Natural killer cell (primary cell): ENCODE measurements at regions not wholly inside any gene's neighbourhood (a gene's known extent, or its start where the extent isn't known, plus 50 kb on each side); places are given as distances from the start of the nearest gene placed in this dataset.
"Not testable (repeated sequence)": the region's sequence is repeated elsewhere in the genome, so short reads cannot be mapped to it uniquely, and the experiment has no call there.

Experiments used
- ATAC-seq, 3 donors: fragments of 150-1000 bp in 2 of 3; fragments of 200-7000 bp in 1 of 3; cut with Tn5 transposase; 1 replicate in 1 of 3; 2 replicates in 2 of 3; pipeline ENCODE4 v1.10.0; 2021; ENCODE audit warnings: mild to moderate bottlenecking in 2 of 3, moderate library complexity in 2 of 3
- DNase-seq, 2 donors: peaks; one replicate each; pipeline versions ENCODE4 v3.0.0 to v3.0.0-alpha.2; 2013 to 2021; ENCODE audit warnings: mixed read lengths in 1 of 2
- H3K27ac ChIP-seq: one replicate; pipeline ENCODE4 v1.5.1; 2013; ENCODE audit warnings: mild to moderate bottlenecking, low read length
- H3K27me3 ChIP-seq: one replicate; pipeline ENCODE4 v1.6.1; 2013; ENCODE audit warnings: low read length; ENCODE audit not compliant: control insufficient read depth, insufficient read depth
- H3K36me3 ChIP-seq: one replicate; pipeline ENCODE4 v1.6.1; 2013; ENCODE audit warnings: low read length; ENCODE audit not compliant: control insufficient read depth, insufficient read depth
- H3K4me1 ChIP-seq: one replicate; pipeline ENCODE4 v1.6.1; 2013; ENCODE audit warnings: low read length; ENCODE audit not compliant: control insufficient read depth, insufficient read depth
- H3K4me3 ChIP-seq: one replicate; pipeline ENCODE4 v1.5.1; 2013; ENCODE audit warnings: low read length
- H3K9me3 ChIP-seq: one replicate; pipeline ENCODE4 v1.6.1; 2013; ENCODE audit warnings: low read length; ENCODE audit not compliant: control insufficient read depth, insufficient read depth
- H3K27ac Mint-ChIP-seq, 2 donors: one replicate each; pipeline ENCODE4 v1.8.0; 2022; ENCODE audit warnings: mild to moderate bottlenecking in 2 of 2, mixed read lengths in 2 of 2, moderate library complexity in 1 of 2
- H3K27me3 Mint-ChIP-seq, 2 donors: one replicate each; pipeline ENCODE4 v1.8.0; 2022; ENCODE audit warnings: low read depth in 2 of 2, mixed read lengths in 2 of 2
- H3K36me3 Mint-ChIP-seq: one replicate; pipeline ENCODE4 v1.8.0; 2022; ENCODE audit warnings: mixed read lengths
- H3K4me1 Mint-ChIP-seq, 2 donors: one replicate each; pipeline ENCODE4 v1.8.0; 2022; ENCODE audit warnings: mixed read lengths in 2 of 2
- H3K4me3 Mint-ChIP-seq: one replicate; pipeline ENCODE4 v1.8.0; 2022; ENCODE audit warnings: mild to moderate bottlenecking, moderate library complexity, mixed read lengths
- H3K9me3 Mint-ChIP-seq, 2 donors: one replicate each; pipeline ENCODE4 v1.8.0; 2022; ENCODE audit warnings: mixed read lengths in 2 of 2
- WGBS: methylation state at CpG from one replicate; pipeline ENCODE4 v1.1.7; 2013; ENCODE audit warnings: missing lambda C conversion rate; ENCODE audit not compliant: insufficient coverage; 5-methylcytosine and 5-hydroxymethylcytosine counted together
- intact Hi-C: fragments of 100-400 bp; cut with micrococcal nuclease; formaldehyde crosslinking; loops from one replicate; pipeline ENCODE4 v1.14.2; 2022
- TF ChIP-seq, protein P1 (sequence below): fragments of 200-600 bp; IDR thresholded peaks from one replicate; pipeline ENCODE4 v1.8.0; 2022; ENCODE audit warnings: antibody characterized with exemption

- Mint-ChIP-seq H3K4me1 (no peaks in the 10 kb centered on the region), H3K4me3 (no peak overlapping the region), H3K36me3 (no peaks in the 10 kb centered on the region), H3K27ac (no peak overlapping the region), H3K27me3 (peaks cover 0 to 11% of the 10 kb centered on the region in 2 donors), H3K9me3 (no peaks in the 10 kb centered on the region)
- intact Hi-C loops, result no loop called here
- Histone ChIP-seq H3K9me3 (no peaks in the 10 kb centered on the region), H3K4me1 (no peaks in the 10 kb centered on the region), H3K4me3 (no peak overlapping the region), H3K36me3 (no peaks in the 10 kb centered on the region), H3K27me3 (no peaks in the 10 kb centered on the region), H3K27ac (no peak overlapping the region)
- DNase-seq, result no peak
- TF ChIP-seq, protein P1, sequence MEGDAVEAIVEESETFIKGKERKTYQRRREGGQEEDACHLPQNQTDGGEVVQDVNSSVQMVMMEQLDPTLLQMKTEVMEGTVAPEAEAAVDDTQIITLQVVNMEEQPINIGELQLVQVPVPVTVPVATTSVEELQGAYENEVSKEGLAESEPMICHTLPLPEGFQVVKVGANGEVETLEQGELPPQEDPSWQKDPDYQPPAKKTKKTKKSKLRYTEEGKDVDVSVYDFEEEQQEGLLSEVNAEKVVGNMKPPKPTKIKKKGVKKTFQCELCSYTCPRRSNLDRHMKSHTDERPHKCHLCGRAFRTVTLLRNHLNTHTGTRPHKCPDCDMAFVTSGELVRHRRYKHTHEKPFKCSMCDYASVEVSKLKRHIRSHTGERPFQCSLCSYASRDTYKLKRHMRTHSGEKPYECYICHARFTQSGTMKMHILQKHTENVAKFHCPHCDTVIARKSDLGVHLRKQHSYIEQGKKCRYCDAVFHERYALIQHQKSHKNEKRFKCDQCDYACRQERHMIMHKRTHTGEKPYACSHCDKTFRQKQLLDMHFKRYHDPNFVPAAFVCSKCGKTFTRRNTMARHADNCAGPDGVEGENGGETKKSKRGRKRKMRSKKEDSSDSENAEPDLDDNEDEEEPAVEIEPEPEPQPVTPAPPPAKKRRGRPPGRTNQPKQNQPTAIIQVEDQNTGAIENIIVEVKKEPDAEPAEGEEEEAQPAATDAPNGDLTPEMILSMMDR, result no peak
- WGBS, result 85% methylated on average over 10 of the region's 10 CpGs
- no peak for ATAC-seq
These were observed 152.5 kb upstream of the SALL3 start for GRCh38 chr18:78827141-78827540.

- WGBS, result 68% methylated on average over 3 of the region's 3 CpGs
- Mint-ChIP-seq H3K4me1 (no peaks in the 10 kb centered on the region), H3K36me3 (no peaks in the 10 kb centered on the region), H3K9me3 (no peaks in the 10 kb centered on the region), H3K27me3 (peaks cover 0 to 15% of the 10 kb centered on the region in 2 donors), H3K27ac (no peak overlapping the region), H3K4me3 (no peak overlapping the region)
- intact Hi-C loops, result no loop called here
- TF ChIP-seq, protein P1, result no peak
- no peak overlapping the region for H3K4me3 ChIP-seq
- no peaks in the 10 kb centered on the region for H3K27me3 ChIP-seq
- no peaks in the 10 kb centered on the region for H3K4me1 ChIP-seq
- no peak overlapping the region for H3K27ac ChIP-seq
- DNase-seq (no peak), ATAC-seq (no peak)
- no peaks in the 10 kb centered on the region for H3K9me3 ChIP-seq
- no peaks in the 10 kb centered on the region for H3K36me3 ChIP-seq
These were observed 151.5 kb upstream of the SALL3 start for GRCh38 chr18:78828131-78828530.

DNA sequence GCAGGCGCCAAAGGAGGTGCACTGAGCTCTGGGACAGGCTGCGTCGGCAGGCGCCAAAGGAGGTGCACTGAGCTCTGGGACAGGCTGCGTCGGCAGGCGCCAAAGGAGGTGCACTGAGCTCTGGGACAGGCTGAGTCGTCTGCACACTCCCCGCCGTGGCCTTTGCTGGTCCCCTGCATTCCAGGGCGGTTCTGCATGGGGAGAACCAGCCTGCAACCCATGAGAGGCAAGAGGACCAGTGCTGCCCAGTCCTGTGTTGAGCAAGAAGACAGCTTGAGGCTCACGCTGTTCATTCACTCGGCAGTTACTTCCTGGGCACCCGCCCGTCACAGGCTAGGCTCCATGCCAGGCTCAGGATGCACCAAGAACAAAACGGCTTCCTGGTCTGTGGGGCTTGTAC lies 150.6 kb upstream of the SALL3 start:
- H3K27ac ChIP-seq, result not testable (repeated sequence)
- WGBS, result 77% methylated on average over 16 of the region's 16 CpGs

DNA sequence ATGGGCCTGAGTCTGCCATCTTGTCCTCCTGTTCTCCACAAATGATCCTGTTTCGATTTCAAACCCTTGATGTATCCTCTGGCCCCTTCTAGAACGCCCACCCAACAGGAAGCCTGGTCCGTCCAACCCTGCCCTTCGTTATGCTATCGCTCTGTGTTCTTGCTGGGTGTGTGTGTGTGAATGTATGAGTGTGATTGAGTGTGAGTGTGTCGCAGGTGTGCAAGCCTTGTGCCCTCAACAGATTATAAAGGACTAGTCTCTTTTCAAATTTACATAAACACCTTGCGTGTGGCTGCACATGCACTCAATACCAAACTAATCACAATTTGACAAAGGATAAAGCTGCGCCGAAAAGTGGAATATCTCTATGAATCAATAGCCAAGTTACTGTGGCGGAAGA lies 149.5 kb upstream of the SALL3 start:
- Mint-ChIP-seq H3K27ac (no peak overlapping the region), H3K4me1 (no peaks in the 10 kb centered on the region), H3K36me3 (no peaks in the 10 kb centered on the region), H3K27me3 (peaks cover 7 to 15% of the 10 kb centered on the region in 2 donors), H3K4me3 (no peak overlapping the region), H3K9me3 (no peaks in the 10 kb centered on the region)
- H3K36me3 ChIP-seq, result no peaks in the 10 kb centered on the region
- ATAC-seq (no peak), DNase-seq (no peak)
- H3K4me3 ChIP-seq, result no peak overlapping the region
- WGBS, result 91% methylated on average over 9 of the region's 10 CpGs
- intact Hi-C loops, result no loop called here
- no peaks in the 10 kb centered on the region for H3K9me3 ChIP-seq
- H3K27ac ChIP-seq, result no peak overlapping the region
- no peaks in the 10 kb centered on the region for H3K4me1 ChIP-seq
- TF ChIP-seq, protein P1, result no peak
- no peaks in the 10 kb centered on the region for H3K27me3 ChIP-seq

More for the DNA sequence above, 150.6 kb upstream of the SALL3 start:
- DNase-seq, H3K27me3 ChIP-seq, H3K36me3 Mint-ChIP-seq, H3K9me3 ChIP-seq, ATAC-seq, H3K4me1 Mint-ChIP-seq, H3K4me3 Mint-ChIP-seq, H3K9me3 Mint-ChIP-seq, H3K27ac Mint-ChIP-seq, H3K36me3 ChIP-seq, H3K4me3 ChIP-seq, intact Hi-C loops, H3K4me1 ChIP-seq: not testable (repeated sequence)
- H3K27me3 Mint-ChIP-seq, result peaks cover 2 to 12% of the 10 kb centered on the region in 2 donors
